GM23338 (cell line): ENCODE measurements at regions not wholly inside any gene's neighbourhood (a gene's known extent, or its start where the extent isn't known, plus 50 kb on each side); places are given as distances from the start of the nearest gene placed in this dataset.

ENCODE experiments used
- CREB1 ChIP-seq: fragments of 250-450 bp; sonication (Bioruptor Pico); IDR thresholded peaks from 2 replicates; pipeline ENCODE4 v1.5.0; 2020; ENCODE audit warnings: low read depth, mild to moderate bottlenecking, moderate library complexity
- EZH2 ChIP-seq: fragments of 200-600 bp; sonication (generic); IDR thresholded peaks from one replicate; pipeline ENCODE4 v1.8.0; 2017; ENCODE audit warnings: antibody characterized with exemption, mild to moderate bottlenecking, low read depth; ENCODE audit not compliant: unreplicated experiment
- EZH2phosphoT487 ChIP-seq: fragments of 200-600 bp; sonication (generic); IDR thresholded peaks from one replicate; pipeline ENCODE4 v1.8.1; 2018; ENCODE audit warnings: antibody characterized with exemption; ENCODE audit not compliant: unreplicated experiment
- JUNB ChIP-seq: IDR thresholded peaks from one replicate; pipeline ENCODE4 v1.6.1; 2016; ENCODE audit warnings: antibody characterized with exemption; ENCODE audit not compliant: unreplicated experiment
- NANOG ChIP-seq: IDR thresholded peaks from 2 replicates; pipeline ENCODE4 v1.6.1; 2016; ENCODE audit warnings: antibody characterized with exemption, borderline replicate concordance
- POLR2AphosphoS5 ChIP-seq: IDR thresholded peaks from 2 replicates; pipeline ENCODE4 v1.6.1; 2016; ENCODE audit warnings: antibody characterized with exemption, low read depth
- STAT1 ChIP-seq: IDR thresholded peaks from one replicate; pipeline ENCODE4 v1.6.1; 2016; ENCODE audit warnings: antibody characterized with exemption; ENCODE audit not compliant: unreplicated experiment
- ZNF114 ChIP-seq: fragments of 250-450 bp; sonication (Bioruptor Pico); IDR thresholded peaks from 2 replicates; pipeline ENCODE4 v1.5.0; 2020; ENCODE audit warnings: mild to moderate bottlenecking, moderate library complexity
- ZNF331 ChIP-seq: fragments of 250-450 bp; sonication (Bioruptor Pico); IDR thresholded peaks from 2 replicates; pipeline ENCODE4 v1.5.0; 2020; ENCODE audit warnings: low read depth, mild to moderate bottlenecking, moderate library complexity
- TF ChIP-seq, protein P1 (sequence below), 2 experiments: fragments of 200-600 bp in 1 of 2; sonication (generic) in 1 of 2; conservative IDR thresholded peaks; 2 replicates each; pipeline versions ENCODE4 v1.5.1 to v1.6.1; 2016 to 2017; ENCODE audit warnings: antibody characterized with exemption in 2 of 2, low read depth in 2 of 2, mild to moderate bottlenecking in 2 of 2, moderate library complexity in 1 of 2
- TF ChIP-seq, protein P2 (sequence below): IDR thresholded peaks from 2 replicates; pipeline ENCODE4 v1.6.1; 2016; ENCODE audit warnings: antibody characterized with exemption
- TF ChIP-seq, protein P3 (sequence below): IDR thresholded peaks from one replicate; pipeline ENCODE4 v1.6.1; 2018; ENCODE audit warnings: antibody characterized with exemption; ENCODE audit not compliant: unreplicated experiment

DNA sequence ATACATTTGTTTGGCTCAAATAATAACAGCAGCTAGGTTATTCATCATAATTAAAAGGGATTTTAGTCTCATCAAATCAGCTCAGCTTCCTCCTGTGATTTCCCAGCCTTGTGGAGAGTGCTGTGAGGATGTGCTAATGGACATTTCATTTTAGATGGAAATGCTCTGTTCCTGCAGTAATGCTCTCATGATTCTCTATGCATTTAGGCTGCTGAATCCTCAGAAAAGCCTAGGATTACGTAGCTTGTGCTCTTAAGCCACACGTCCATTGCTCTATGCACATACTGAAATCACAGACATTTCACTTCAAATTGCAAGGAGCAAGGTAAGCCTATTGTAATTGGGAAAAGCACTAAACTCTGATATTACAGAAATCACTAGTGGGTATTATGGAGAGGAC is 226.6 kb upstream of the TMEM260 start:
- TF ChIP-seq CREB1 (CRISPR knock-in tag) (no peak), POLR2AphosphoS5 (no peak), JUNB (no peak), EZH2 (no peak), EZH2phosphoT487 (no peak), STAT1 (no peak), NANOG (no peak), ZNF114 (CRISPR knock-in tag) (no peak), ZNF331 (CRISPR knock-in tag) (no peak)
- TF ChIP-seq, protein P1, sequence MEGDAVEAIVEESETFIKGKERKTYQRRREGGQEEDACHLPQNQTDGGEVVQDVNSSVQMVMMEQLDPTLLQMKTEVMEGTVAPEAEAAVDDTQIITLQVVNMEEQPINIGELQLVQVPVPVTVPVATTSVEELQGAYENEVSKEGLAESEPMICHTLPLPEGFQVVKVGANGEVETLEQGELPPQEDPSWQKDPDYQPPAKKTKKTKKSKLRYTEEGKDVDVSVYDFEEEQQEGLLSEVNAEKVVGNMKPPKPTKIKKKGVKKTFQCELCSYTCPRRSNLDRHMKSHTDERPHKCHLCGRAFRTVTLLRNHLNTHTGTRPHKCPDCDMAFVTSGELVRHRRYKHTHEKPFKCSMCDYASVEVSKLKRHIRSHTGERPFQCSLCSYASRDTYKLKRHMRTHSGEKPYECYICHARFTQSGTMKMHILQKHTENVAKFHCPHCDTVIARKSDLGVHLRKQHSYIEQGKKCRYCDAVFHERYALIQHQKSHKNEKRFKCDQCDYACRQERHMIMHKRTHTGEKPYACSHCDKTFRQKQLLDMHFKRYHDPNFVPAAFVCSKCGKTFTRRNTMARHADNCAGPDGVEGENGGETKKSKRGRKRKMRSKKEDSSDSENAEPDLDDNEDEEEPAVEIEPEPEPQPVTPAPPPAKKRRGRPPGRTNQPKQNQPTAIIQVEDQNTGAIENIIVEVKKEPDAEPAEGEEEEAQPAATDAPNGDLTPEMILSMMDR (conservative IDR thresholded peaks at IDR 0.05; ENCODE audit: low read depth in 2 of 2): no peak
- TF ChIP-seq, protein P2, sequence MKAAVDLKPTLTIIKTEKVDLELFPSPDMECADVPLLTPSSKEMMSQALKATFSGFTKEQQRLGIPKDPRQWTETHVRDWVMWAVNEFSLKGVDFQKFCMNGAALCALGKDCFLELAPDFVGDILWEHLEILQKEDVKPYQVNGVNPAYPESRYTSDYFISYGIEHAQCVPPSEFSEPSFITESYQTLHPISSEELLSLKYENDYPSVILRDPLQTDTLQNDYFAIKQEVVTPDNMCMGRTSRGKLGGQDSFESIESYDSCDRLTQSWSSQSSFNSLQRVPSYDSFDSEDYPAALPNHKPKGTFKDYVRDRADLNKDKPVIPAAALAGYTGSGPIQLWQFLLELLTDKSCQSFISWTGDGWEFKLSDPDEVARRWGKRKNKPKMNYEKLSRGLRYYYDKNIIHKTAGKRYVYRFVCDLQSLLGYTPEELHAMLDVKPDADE: no peak
- TF ChIP-seq, protein P3, sequence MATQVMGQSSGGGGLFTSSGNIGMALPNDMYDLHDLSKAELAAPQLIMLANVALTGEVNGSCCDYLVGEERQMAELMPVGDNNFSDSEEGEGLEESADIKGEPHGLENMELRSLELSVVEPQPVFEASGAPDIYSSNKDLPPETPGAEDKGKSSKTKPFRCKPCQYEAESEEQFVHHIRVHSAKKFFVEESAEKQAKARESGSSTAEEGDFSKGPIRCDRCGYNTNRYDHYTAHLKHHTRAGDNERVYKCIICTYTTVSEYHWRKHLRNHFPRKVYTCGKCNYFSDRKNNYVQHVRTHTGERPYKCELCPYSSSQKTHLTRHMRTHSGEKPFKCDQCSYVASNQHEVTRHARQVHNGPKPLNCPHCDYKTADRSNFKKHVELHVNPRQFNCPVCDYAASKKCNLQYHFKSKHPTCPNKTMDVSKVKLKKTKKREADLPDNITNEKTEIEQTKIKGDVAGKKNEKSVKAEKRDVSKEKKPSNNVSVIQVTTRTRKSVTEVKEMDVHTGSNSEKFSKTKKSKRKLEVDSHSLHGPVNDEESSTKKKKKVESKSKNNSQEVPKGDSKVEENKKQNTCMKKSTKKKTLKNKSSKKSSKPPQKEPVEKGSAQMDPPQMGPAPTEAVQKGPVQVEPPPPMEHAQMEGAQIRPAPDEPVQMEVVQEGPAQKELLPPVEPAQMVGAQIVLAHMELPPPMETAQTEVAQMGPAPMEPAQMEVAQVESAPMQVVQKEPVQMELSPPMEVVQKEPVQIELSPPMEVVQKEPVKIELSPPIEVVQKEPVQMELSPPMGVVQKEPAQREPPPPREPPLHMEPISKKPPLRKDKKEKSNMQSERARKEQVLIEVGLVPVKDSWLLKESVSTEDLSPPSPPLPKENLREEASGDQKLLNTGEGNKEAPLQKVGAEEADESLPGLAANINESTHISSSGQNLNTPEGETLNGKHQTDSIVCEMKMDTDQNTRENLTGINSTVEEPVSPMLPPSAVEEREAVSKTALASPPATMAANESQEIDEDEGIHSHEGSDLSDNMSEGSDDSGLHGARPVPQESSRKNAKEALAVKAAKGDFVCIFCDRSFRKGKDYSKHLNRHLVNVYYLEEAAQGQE: no peak
